GM13977 (cell line): ENCODE measurements at regions not wholly inside any gene's neighbourhood (a gene's known extent, or its start where the extent isn't known, plus 50 kb on each side); places are given as distances from the start of the nearest gene placed in this dataset.

Experiments
- DNase-seq: peaks from one replicate; pipeline ENCODE4 v3.0.0; 2012; ENCODE audit warnings: low spot score
- CTCF ChIP-seq: IDR thresholded peaks from 2 replicates; pipeline ENCODE4 v1.5.1; 2012; ENCODE audit warnings: mild to moderate bottlenecking, control low read depth; ENCODE audit not compliant: insufficient read depth; ENCODE audit errors: extremely low read depth, missing control alignments
- in situ Hi-C: fragments of 300-500 bp; cut with MboI; formaldehyde crosslinking; loops from one replicate; pipeline ENCODE4 v1.12.0; 2022; ENCODE audit warnings: low sequenced_read_pairs, low pct_unique_long_range_greater_than_20kb, mixed read lengths, inconsistent platforms; ENCODE audit not compliant: unreplicated experiment

DNA sequence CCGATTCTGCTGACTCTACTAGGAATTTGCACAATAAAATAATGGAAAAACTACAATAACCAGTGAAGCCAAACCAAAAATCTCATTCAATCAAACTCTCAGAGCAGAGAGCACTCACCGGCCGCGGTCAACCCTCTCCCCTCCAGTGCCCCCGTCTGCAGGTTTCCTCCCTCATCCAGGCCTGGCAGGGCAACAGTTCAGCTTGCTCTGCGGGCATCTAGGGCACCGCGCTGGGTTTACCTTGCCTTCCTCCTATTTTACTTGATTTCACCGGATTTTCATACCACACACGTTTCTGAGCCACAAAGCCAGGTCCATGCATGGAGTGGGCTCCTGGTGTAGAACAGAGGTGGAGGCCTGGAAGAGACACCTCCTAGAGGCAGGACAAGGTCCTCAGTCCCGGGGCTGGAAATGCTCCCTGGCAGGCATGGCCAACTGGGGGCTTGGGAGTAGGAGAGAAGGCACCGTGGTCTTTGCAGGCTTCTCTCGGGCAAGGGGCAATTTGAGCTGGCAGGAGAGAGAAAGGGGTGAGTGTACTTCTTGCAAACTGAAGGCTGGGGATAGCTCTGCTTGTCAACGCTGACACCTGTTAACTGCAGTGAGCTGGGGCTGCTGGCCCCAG, 938.4 kb downstream of the BRD1 start:
- TF ChIP-seq CTCF = no peak
- in situ Hi-C loops = no loop called here
- no peak for DNase-seq

DNA sequence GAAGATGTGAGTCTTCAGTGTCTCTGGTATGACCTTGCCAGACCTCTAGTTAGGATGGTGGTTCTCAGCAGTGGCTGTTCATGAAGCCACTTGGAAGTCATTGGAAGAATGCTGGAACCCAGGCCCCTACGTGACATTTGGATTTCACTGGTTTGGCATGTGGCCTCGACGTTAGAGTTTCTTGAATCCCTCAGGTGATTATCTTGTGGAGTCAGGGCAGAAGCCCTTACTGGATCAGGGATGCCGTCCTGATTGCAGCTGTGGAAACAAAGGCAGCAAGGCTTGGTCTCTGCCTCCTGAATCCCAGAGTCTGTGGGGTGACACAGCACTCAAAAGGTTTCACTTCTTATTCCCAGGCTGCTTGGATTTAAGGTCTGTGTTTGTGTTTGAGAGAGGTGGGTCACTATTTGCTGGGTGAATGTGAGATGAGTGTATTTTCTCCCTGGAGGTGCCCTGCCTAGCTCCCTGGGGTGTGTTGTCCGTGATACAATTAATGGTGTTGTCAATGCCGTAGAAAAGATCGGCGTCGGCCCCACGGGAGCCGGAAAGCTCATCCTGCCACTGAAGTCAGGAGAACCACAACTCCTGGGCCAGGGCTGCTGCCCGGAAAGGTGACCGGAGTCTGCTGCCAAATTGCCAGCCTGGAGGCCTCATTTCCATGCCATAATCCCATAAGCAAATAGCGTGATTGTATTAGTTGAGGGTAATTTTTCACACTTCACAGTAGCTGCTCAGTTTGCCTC, 939.0 kb downstream of the BRD1 start:
- no peak for DNase-seq
- in situ Hi-C loops = no loop called here

DNA sequence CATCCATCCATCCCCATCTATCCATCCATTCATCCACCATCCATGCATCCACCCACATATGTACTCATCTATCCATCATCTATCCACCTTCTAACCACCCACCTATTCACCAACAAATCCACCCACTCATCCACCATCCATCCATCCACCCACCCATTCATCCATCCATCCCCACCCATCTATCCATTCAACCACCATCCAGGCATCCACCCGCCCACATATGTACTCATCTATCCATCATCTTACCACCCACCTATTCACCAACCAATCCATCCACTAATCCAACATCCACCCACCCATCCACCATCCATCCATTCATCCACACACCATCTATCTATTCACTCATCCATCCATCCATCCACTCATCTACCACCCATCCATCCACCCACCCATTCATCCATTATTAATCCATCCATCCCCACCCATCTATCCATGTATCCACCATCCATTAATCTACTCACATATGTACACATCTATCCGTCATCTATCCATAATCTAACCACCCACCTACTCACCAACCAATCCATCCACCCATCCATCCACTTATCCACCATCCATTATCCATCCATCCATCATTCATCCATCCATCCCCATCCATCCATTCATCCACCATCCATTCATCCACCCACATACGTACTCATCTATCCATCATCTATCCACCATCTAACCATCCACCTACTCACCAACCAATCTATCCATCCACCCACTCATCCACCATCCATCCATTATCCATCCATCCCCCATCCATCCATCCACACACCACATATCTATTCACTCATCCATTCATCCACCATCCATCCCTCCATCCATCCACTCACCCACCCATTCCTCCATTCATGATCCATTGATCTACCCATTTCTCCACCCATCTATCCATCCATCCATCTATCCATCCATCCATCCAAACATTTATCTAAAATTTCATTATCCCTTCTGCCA, 940.0 kb downstream of the BRD1 start:
- in situ Hi-C loops = no loop called here
- TF ChIP-seq CTCF = no peak
- no peak for DNase-seq

More for the DNA sequence above, 939.0 kb downstream of the BRD1 start:
- no peak for TF ChIP-seq CTCF

DNA sequence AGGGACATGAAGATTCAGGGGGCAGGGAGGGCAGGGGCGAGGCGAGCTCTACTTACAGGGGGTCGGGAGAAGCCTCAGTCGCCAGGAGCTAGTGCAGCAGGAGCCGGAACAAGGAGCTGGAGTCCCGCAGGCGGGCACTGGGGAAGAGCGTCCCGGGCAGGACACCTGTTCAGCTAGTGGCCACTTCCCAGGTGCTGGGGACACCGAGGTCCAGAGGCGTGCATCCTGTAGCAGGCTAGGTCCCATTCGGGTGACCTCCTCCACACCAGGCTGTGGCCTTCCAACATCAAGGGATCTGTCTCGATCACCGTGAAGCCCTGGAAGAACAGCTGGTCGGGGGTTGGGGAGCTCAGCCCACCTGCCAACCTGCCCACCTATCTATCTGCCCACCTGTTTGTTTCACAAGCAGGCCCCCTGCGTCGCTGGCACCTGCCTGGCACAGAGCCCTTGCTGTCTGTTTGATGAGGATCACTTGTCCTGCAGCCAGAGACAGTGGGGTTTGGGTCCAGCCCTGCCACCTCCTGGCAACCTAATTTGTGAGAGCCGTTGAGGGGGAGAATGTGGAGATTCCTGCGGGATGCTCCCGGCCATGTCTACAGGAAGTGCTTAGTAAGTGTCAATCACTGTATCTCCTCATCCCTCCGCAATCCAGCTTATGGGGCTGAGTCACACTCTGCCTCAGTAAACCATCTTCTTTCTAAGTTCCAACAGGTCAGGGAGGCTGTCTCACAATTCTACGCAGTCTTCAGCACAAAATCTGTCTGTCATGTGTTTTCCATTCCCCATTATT, 940.9 kb downstream of the BRD1 start:
- in situ Hi-C loops = no loop called here
- no peak for TF ChIP-seq CTCF
- DNase-seq = no peak

- DNase-seq = no peak
- in situ Hi-C loops = no loop called here
- no peak for TF ChIP-seq CTCF
Observed at GRCh38 chr22:48885919-48886305, 941.8 kb downstream of the BRD1 start.
